Upper lobe of right lung (tissue), 1 donor: ENCODE measurements at regions not wholly inside any gene's neighbourhood (a gene's known extent, or its start where the extent isn't known, plus 50 kb on each side); places are given as distances from the start of the nearest gene placed in this dataset.

Source experiments
- ATAC-seq: fragments of 200-7000 bp; cut with Tn5 transposase; one replicate; pipeline ENCODE4 v1.9.1; 2020; ENCODE audit warnings: mild to moderate bottlenecking, moderate library complexity
- DNase-seq: peaks from one replicate; pipeline ENCODE4 v3.0.0-alpha.2; 2020
- H3K27ac ChIP-seq: fragments of 200-600 bp; one replicate; pipeline ENCODE4 v1.8.0; 2022
- H3K27me3 ChIP-seq: fragments of 200-600 bp; one replicate; pipeline ENCODE4 v1.8.0; 2022; ENCODE audit warnings: mild to moderate bottlenecking
- H3K36me3 ChIP-seq: fragments of 200-600 bp; one replicate; pipeline ENCODE4 v1.8.0; 2022
- H3K4me1 ChIP-seq: fragments of 200-600 bp; one replicate; pipeline ENCODE4 v1.8.0; 2022
- H3K4me3 ChIP-seq: fragments of 200-600 bp; one replicate; pipeline ENCODE4 v1.8.0; 2022; ENCODE audit warnings: mild to moderate bottlenecking
- H3K9me3 ChIP-seq: fragments of 200-600 bp; one replicate; pipeline ENCODE4 v1.8.0; 2022
- CTCF ChIP-seq: fragments of 200-600 bp; IDR thresholded peaks from one replicate; pipeline ENCODE4 v1.8.0; 2022; ENCODE audit warnings: antibody characterized with exemption
- intact Hi-C: fragments of 100-400 bp; cut with DNase I; formaldehyde crosslinking; loops from one replicate; pipeline ENCODE4 v1.11.0; 2022
- donor health status: DM: no; HTN: yes; CAD: no; lungs with severe emphysema.

DNA sequence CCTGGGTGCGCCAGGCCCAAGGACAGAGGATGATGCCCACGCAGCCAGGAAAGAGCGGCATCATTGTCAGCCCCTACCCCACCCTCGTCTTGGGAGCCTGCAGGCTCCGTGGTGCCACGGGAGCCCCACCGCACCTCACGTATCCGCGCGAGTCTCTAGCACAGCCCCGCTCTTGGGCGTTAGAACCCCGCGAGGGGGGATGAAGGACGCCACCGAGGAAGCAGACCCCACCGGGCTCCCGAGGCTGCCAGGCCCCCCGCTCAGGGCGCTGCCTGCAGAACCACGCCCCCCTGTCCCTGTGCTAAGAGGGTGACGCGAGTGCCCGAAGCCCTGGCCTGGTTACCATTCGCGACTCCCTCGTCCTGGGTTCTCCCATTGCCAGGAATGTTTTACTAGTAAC is 52.3 kb upstream of the MS4A8 start:
- no peak for TF ChIP-seq CTCF
- intact Hi-C loops, result no loop called here
- Histone ChIP-seq H3K9me3 (peaks cover 9% of the 10 kb centered on the region), H3K27ac (no peak overlapping the region), H3K36me3 (no peaks in the 10 kb centered on the region), H3K4me1 (no peaks in the 10 kb centered on the region), H3K27me3 (no peaks in the 10 kb centered on the region), H3K4me3 (no peak overlapping the region)
- peak; percentile 20 for ATAC-seq
- DNase-seq, result no peak
